ENCODE measurements at regions not wholly inside any gene's neighbourhood (a gene's known extent, or its start where the extent isn't known, plus 50 kb on each side); places are given as distances from the start of the nearest gene placed in this dataset.

GRCh38 chr1:79662596-79662995 is 656.1 kb upstream of the ADGRL4 start:
- no peaks in the 10 kb centered on the region for H3K9me3 ChIP-seq (ENCODE audit: control insufficient read depth in 2 of 3, insufficient read depth in 1 of 3, low read length in 3 of 3)
- FAIRE-seq: no peak
- H3K4me3 ChIP-seq (ENCODE audit: low read length in 3 of 3): no peak overlapping the region
- H3K9ac ChIP-seq (ENCODE audit: low read length in 3 of 3): no peak overlapping the region
- intact Hi-C loops (cut with DNase I): no loop called here
- no peak for DNase-seq
- no peak for TF ChIP-seq CTCF (IDR thresholded peaks at IDR 0.05; ENCODE audit: borderline replicate concordance, extremely low read depth, insufficient read depth)
- no peaks in the 10 kb centered on the region for H3K4me1 ChIP-seq (ENCODE audit: control insufficient read depth in 2 of 3, insufficient read depth in 2 of 3, low read depth in 1 of 3, low read length in 3 of 3)
- H3K27ac ChIP-seq (ENCODE audit: low read depth in 2 of 2, low read length in 2 of 2): no peak overlapping the region
- H3K36me3 ChIP-seq (ENCODE audit: control insufficient read depth in 2 of 3, insufficient read depth in 3 of 3, low read length in 3 of 3): no peaks in the 10 kb centered on the region
- H3K27me3 ChIP-seq (ENCODE audit: control insufficient read depth, insufficient read depth, low read length): no peaks in the 10 kb centered on the region

- Histone ChIP-seq H3K4me3 (ENCODE audit: low read length in 3 of 3) (no peak overlapping the region), H3K36me3 (ENCODE audit: control insufficient read depth in 2 of 3, insufficient read depth in 3 of 3, low read length in 3 of 3) (no peaks in the 10 kb centered on the region), H3K27me3 (ENCODE audit: control insufficient read depth, insufficient read depth, low read length) (no peaks in the 10 kb centered on the region), H3K4me1 (ENCODE audit: control insufficient read depth in 2 of 3, insufficient read depth in 2 of 3, low read depth in 1 of 3, low read length in 3 of 3) (no peaks in the 10 kb centered on the region), H3K9me3 (ENCODE audit: control insufficient read depth in 2 of 3, insufficient read depth in 1 of 3, low read length in 3 of 3) (no peaks in the 10 kb centered on the region), H3K27ac (ENCODE audit: low read depth in 2 of 2, low read length in 2 of 2) (no peak overlapping the region), H3K9ac (ENCODE audit: low read length in 3 of 3) (no peak overlapping the region)
- FAIRE-seq (no peak), DNase-seq (no peak)
- no peak for TF ChIP-seq CTCF (IDR thresholded peaks at IDR 0.05; ENCODE audit: borderline replicate concordance, extremely low read depth, insufficient read depth)
- intact Hi-C loops (cut with DNase I): no loop called here
Observed at GRCh38 chr1:79660129-79660528, 653.6 kb upstream of the ADGRL4 start.

- Histone ChIP-seq H3K27ac (ENCODE audit: low read depth in 2 of 2, low read length in 2 of 2) (no peak overlapping the region), H3K4me1 (ENCODE audit: control insufficient read depth in 2 of 3, insufficient read depth in 2 of 3, low read depth in 1 of 3, low read length in 3 of 3) (no peaks in the 10 kb centered on the region), H3K36me3 (ENCODE audit: control insufficient read depth in 2 of 3, insufficient read depth in 3 of 3, low read length in 3 of 3) (no peaks in the 10 kb centered on the region), H3K9ac (ENCODE audit: low read length in 3 of 3) (no peak overlapping the region), H3K27me3 (ENCODE audit: control insufficient read depth, insufficient read depth, low read length) (no peaks in the 10 kb centered on the region), H3K9me3 (ENCODE audit: control insufficient read depth in 2 of 3, insufficient read depth in 1 of 3, low read length in 3 of 3) (no peaks in the 10 kb centered on the region), H3K4me3 (ENCODE audit: low read length in 3 of 3) (no peak overlapping the region)
- TF ChIP-seq CTCF (IDR thresholded peaks at IDR 0.05; ENCODE audit: borderline replicate concordance, extremely low read depth, insufficient read depth): no peak
- DNase-seq (peak in 2 of 5 donors; percentile 43 to 62), FAIRE-seq (no peak)
- intact Hi-C loops (cut with DNase I): no loop called here
Observed at GRCh38 chr1:79657951-79658658, 651.6 kb upstream of the ADGRL4 start.

GRCh38 chr1:79655876-79656275 is 649.3 kb upstream of the ADGRL4 start:
- TF ChIP-seq CTCF (IDR thresholded peaks at IDR 0.05; ENCODE audit: borderline replicate concordance, extremely low read depth, insufficient read depth): no peak
- FAIRE-seq: no peak

More at GRCh38 chr1:79655876-79656275, 649.3 kb upstream of the ADGRL4 start:
- H3K4me1 ChIP-seq (ENCODE audit: control insufficient read depth in 2 of 3, insufficient read depth in 2 of 3, low read depth in 1 of 3, low read length in 3 of 3): no peaks in the 10 kb centered on the region
- intact Hi-C loops (cut with DNase I): no loop called here
- no peak overlapping the region for H3K9ac ChIP-seq (ENCODE audit: low read length in 3 of 3)
- H3K27me3 ChIP-seq (ENCODE audit: control insufficient read depth, insufficient read depth, low read length): no peaks in the 10 kb centered on the region
- H3K27ac ChIP-seq (ENCODE audit: low read depth in 2 of 2, low read length in 2 of 2): no peak overlapping the region
- H3K9me3 ChIP-seq (ENCODE audit: control insufficient read depth in 2 of 3, insufficient read depth in 1 of 3, low read length in 3 of 3): no peaks in the 10 kb centered on the region
- no peak overlapping the region for H3K4me3 ChIP-seq (ENCODE audit: low read length in 3 of 3)
- DNase-seq: no peak
- H3K36me3 ChIP-seq (ENCODE audit: control insufficient read depth in 2 of 3, insufficient read depth in 3 of 3, low read length in 3 of 3): no peaks in the 10 kb centered on the region

Measured in kidney (tissue), 13 donors.